Nephron progenitor cell (in vitro differentiated cells): ENCODE measurements at regions not wholly inside any gene's neighbourhood (a gene's known extent, or its start where the extent isn't known, plus 50 kb on each side); places are given as distances from the start of the nearest gene placed in this dataset.

Experiments used
- DNase-seq: peaks from one replicate; pipeline ENCODE4 v3.0.0; 2021
- H3K27ac Mint-ChIP-seq: 2 replicates; pipeline ENCODE4 v1.8.0; 2021; ENCODE audit warnings: mild to moderate bottlenecking, moderate library complexity, mixed read lengths
- H3K27me3 Mint-ChIP-seq: 2 replicates; pipeline ENCODE4 v1.8.0; 2021; ENCODE audit warnings: mild to moderate bottlenecking, low read depth, mixed read lengths; ENCODE audit not compliant: poor library complexity
- H3K36me3 Mint-ChIP-seq: 2 replicates; pipeline ENCODE4 v1.8.0; 2021; ENCODE audit warnings: low read depth, mixed read lengths
- H3K4me1 Mint-ChIP-seq: 2 replicates; pipeline ENCODE4 v1.8.0; 2021; ENCODE audit warnings: mixed read lengths
- H3K4me3 Mint-ChIP-seq: 2 replicates; pipeline ENCODE4 v1.8.0; 2021; ENCODE audit warnings: mild to moderate bottlenecking, moderate library complexity, mixed read lengths
- H3K9me3 Mint-ChIP-seq: 2 replicates; pipeline ENCODE4 v1.8.0; 2021; ENCODE audit warnings: mild to moderate bottlenecking, moderate library complexity, mixed read lengths
- TF ChIP-seq, protein P1 (sequence below): fragments of 200-600 bp; sonication (generic); IDR thresholded peaks from 2 replicates; pipeline ENCODE4 v1.5.0; 2021; ENCODE audit warnings: antibody characterized with exemption

DNA sequence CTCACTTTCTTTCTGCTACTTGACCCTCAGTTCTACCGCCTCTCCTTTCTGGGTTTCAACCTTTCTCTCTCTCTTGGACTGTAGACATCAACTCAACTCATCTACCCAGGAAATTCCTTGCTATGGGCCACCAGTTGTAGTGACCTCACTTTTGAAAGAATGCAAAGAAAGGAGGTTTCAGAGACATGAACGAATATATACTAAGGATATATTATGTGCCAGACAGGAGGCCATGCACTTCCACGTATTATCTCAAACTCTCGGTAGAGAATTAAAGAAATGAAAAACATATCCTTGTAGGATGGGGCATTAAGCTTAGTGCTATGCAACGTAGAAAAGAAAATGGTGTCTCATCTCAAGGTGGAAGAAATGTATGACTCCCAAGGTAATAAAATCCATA, 67.3 kb upstream of the NT5E start:
- no peak overlapping the region for H3K4me3 Mint-ChIP-seq
- H3K27me3 Mint-ChIP-seq, result no peaks in the 10 kb centered on the region
- no peak overlapping the region for H3K27ac Mint-ChIP-seq
- H3K4me1 Mint-ChIP-seq, result no peaks in the 10 kb centered on the region
- H3K9me3 Mint-ChIP-seq, result peaks cover 27% of the 10 kb centered on the region
- H3K36me3 Mint-ChIP-seq, result no peaks in the 10 kb centered on the region
- no peak for DNase-seq
- TF ChIP-seq, protein P1, sequence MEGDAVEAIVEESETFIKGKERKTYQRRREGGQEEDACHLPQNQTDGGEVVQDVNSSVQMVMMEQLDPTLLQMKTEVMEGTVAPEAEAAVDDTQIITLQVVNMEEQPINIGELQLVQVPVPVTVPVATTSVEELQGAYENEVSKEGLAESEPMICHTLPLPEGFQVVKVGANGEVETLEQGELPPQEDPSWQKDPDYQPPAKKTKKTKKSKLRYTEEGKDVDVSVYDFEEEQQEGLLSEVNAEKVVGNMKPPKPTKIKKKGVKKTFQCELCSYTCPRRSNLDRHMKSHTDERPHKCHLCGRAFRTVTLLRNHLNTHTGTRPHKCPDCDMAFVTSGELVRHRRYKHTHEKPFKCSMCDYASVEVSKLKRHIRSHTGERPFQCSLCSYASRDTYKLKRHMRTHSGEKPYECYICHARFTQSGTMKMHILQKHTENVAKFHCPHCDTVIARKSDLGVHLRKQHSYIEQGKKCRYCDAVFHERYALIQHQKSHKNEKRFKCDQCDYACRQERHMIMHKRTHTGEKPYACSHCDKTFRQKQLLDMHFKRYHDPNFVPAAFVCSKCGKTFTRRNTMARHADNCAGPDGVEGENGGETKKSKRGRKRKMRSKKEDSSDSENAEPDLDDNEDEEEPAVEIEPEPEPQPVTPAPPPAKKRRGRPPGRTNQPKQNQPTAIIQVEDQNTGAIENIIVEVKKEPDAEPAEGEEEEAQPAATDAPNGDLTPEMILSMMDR, result no peak

DNA sequence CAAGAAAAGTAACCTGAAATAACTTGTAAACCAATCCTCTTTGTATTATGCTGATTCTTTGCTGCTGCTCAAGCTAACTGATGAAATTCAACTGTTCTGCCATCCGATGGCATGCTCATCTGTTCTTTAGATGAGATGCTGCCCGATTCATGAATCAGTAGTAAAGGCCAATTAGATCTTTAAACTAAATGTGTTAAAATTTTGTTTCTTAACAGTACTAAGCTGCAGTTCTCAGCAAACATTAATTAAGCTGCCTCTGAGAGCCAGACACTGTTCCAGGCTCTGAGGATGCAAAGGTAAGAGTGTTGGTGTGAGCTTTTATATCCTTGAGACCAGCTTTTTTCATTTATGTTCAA, 77.0 kb upstream of the NT5E start:
- no peaks in the 10 kb centered on the region for H3K36me3 Mint-ChIP-seq
- no peaks in the 10 kb centered on the region for H3K4me1 Mint-ChIP-seq
- H3K9me3 Mint-ChIP-seq, result peaks cover 14% of the 10 kb centered on the region
- no peak overlapping the region for H3K27ac Mint-ChIP-seq
- no peak for DNase-seq
- TF ChIP-seq, protein P1, result no peak
- H3K4me3 Mint-ChIP-seq, result no peak overlapping the region
- no peaks in the 10 kb centered on the region for H3K27me3 Mint-ChIP-seq

DNA sequence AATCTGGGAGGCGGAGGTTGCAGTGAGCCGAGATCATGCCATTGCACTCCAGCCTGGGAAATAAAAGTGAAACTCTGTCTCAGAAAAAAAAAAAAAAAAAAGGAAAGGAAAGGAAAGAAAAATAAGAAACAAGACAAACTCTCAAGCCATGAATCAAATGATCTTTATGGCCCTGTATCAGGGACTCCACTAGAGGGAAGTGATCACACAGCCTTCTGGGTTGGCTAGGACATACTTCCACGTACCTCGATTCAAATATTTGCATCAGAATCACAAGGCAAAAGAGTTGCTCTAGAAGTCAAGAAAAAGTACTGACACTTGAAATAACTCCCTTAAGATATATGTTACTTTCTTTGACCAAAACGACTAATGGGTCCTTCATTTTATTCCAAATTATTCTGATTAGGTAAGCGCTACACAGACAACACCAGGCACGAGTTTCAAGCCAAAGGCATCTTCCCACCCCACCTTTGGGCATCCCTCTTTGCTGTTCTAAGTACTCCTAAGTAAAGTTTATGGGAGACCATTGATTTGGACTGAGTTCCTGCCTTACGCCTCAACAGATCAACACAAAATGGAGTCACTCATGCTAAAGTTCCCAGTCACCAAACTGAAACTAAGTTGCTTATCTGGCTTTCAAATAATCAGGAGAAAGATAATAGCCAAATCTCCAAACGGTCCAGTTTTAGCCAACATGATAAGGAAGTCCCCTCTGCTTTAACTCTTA, 77.5 kb upstream of the NT5E start:
- Mint-ChIP-seq H3K4me1 (no peaks in the 10 kb centered on the region), H3K27ac (no peak overlapping the region), H3K9me3 (peaks cover 10% of the 10 kb centered on the region), H3K4me3 (no peak overlapping the region), H3K36me3 (no peaks in the 10 kb centered on the region), H3K27me3 (no peaks in the 10 kb centered on the region)
- TF ChIP-seq, protein P1, result no peak
- DNase-seq, result no peak

DNA sequence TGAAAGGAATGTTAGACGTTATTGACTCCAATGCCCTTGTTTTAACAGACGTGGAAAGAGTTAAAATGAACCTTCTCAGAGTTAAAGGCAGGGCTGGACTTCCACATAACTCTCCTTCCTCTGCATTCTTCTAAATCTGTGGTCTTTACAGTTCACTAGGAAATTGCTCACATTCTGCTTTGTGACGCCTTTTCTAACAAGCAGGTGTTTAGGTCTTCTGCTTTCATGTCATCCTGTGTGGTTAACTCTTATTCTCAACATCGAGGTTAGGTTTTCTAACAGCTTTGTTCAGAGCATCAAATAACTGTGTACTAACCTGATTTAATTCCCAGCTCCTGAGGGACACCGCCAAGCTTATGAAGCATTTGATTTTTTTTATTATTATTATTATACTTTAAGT, 81.3 kb upstream of the NT5E start:
- TF ChIP-seq, protein P1, result no peak
- peaks cover 7% of the 10 kb centered on the region for H3K9me3 Mint-ChIP-seq
- H3K4me1 Mint-ChIP-seq, result no peaks in the 10 kb centered on the region
- no peak overlapping the region for H3K27ac Mint-ChIP-seq
- no peak for DNase-seq
- H3K4me3 Mint-ChIP-seq, result no peak overlapping the region
- H3K27me3 Mint-ChIP-seq, result peaks cover 10% of the 10 kb centered on the region
- H3K36me3 Mint-ChIP-seq, result no peaks in the 10 kb centered on the region

DNA sequence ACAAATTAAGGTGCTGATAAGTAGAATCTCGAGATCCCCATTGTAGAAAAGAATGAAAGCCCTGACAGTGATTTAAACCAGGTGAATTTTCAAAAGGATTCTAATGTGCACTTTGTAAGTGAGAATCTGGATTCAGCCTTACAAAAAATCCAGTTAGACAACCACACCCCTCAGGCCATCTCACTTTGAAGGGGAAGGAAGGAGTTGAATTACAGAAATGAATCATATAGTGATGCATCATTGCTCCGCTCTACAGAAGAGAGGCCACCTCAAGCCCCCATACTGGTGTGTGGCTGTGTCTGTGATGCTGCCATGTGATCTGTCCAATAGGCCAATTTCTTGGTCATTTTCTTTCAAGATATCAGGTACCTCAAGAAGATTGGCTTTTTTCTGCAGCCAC, 85.5 kb upstream of the NT5E start:
- Mint-ChIP-seq H3K27ac (no peak overlapping the region), H3K36me3 (no peaks in the 10 kb centered on the region), H3K9me3 (peaks cover 7% of the 10 kb centered on the region), H3K4me1 (no peaks in the 10 kb centered on the region), H3K4me3 (no peak overlapping the region), H3K27me3 (peaks cover 18% of the 10 kb centered on the region)
- TF ChIP-seq, protein P1, result no peak
- DNase-seq, result no peak

DNA sequence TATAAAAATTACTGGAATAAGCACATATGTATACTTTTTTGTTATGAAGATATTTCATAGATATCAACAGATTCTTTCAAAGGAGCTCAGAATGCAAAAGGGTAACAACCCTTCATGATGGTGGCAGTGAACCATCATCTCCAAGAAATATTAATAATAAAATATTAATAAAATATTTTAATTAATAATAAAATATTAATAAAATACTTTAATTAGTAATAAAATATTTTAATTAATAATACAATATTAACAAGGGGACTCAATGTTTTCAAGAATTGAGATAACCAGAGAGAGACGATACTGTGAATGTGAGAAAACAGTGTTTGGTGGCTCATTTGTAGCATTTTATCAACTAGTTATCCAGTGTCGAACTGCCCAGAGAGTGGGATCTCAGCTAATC, 86.0 kb upstream of the NT5E start:
- no peak overlapping the region for H3K27ac Mint-ChIP-seq

More for the DNA sequence above, 86.0 kb upstream of the NT5E start:
- Mint-ChIP-seq H3K36me3 (no peaks in the 10 kb centered on the region), H3K4me1 (no peaks in the 10 kb centered on the region), H3K9me3 (peaks cover 7% of the 10 kb centered on the region), H3K4me3 (no peak overlapping the region), H3K27me3 (peaks cover 18% of the 10 kb centered on the region)
- DNase-seq, result no peak
- TF ChIP-seq, protein P1, result no peak
